Suprapubic skin (tissue), 4 donors: ENCODE measurements at regions not wholly inside any gene's neighbourhood (a gene's known extent, or its start where the extent isn't known, plus 50 kb on each side); places are given as distances from the start of the nearest gene placed in this dataset.

Source experiments
- DNase-seq, 2 donors: peaks; one replicate each; pipeline ENCODE4 v3.0.0-alpha.2; 2019; ENCODE audit warnings: low spot score in 2 of 2
- H3K27ac ChIP-seq: fragments of 200-600 bp; sonication (generic); one replicate; pipeline ENCODE4 v1.5.1; 2019
- H3K27me3 ChIP-seq: fragments of 200-600 bp; sonication (generic); one replicate; pipeline ENCODE4 v1.5.1; 2019
- H3K36me3 ChIP-seq: fragments of 200-600 bp; sonication (generic); one replicate; pipeline ENCODE4 v1.5.1; 2019
- H3K4me1 ChIP-seq: fragments of 200-600 bp; sonication (generic); one replicate; pipeline ENCODE4 v1.5.1; 2019
- H3K4me3 ChIP-seq: fragments of 200-600 bp; sonication (generic); one replicate; pipeline ENCODE4 v1.5.1; 2019; ENCODE audit warnings: mild to moderate bottlenecking
- H3K9me3 ChIP-seq: fragments of 200-600 bp; sonication (generic); one replicate; pipeline ENCODE4 v1.5.1; 2019
- CTCF ChIP-seq, 2 donors: fragments of 200-600 bp in 1 of 2; fragments of 450-650 bp in 1 of 2; sonication (generic) in 1 of 2; IDR thresholded peaks; one replicate each; pipeline ENCODE4 v1.5.1; 2016 to 2019; ENCODE audit warnings: antibody characterized with exemption in 2 of 2, mild to moderate bottlenecking in 1 of 2, moderate library complexity in 1 of 2
- EP300 ChIP-seq: sonication (generic); formaldehyde crosslinking; IDR thresholded peaks from one replicate; pipeline ENCODE4 v1.6.1; 2017; ENCODE audit warnings: antibody characterized with exemption
- POLR2A ChIP-seq, 2 donors: fragments of 450-650 bp; IDR thresholded peaks; one replicate each; pipeline ENCODE4 v1.6.1; 2017; ENCODE audit warnings: antibody characterized with exemption in 2 of 2, mild to moderate bottlenecking in 2 of 2, moderate library complexity in 2 of 2
- POLR2AphosphoS5 ChIP-seq, 3 donors: sonication (generic); formaldehyde crosslinking; IDR thresholded peaks; one replicate each; pipeline ENCODE4 v1.6.1; 2017; ENCODE audit warnings: antibody characterized with exemption in 3 of 3
- WGBS: methylation state at CpG from one replicate; pipeline ENCODE4 v1.1.5; 2018; 5-methylcytosine and 5-hydroxymethylcytosine counted together

DNA sequence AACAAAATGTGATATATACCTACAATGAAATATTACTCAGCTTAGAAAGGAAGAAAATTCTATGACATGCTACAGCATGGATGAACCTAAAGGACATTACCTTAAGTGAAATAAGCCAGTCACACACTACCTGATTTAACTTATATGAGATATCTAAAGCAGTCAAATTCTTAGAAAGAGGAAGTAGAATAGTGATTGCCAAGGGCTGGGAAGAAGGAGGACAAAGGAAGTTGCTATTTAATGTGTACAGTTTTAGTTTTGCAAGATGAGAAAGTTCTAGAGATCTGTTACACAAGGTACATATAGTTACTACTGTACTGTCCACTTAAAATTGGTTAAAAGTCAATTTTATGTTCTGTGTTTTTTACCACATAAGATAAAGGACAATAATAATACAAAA, 87.5 kb upstream of the KCTD3 start:
- no peaks in the 10 kb centered on the region for H3K4me1 ChIP-seq
- no peaks in the 10 kb centered on the region for H3K27me3 ChIP-seq
- DNase-seq = no peak
- no peaks in the 10 kb centered on the region for H3K36me3 ChIP-seq
- no peaks in the 10 kb centered on the region for H3K9me3 ChIP-seq
- no peak for TF ChIP-seq CTCF (IDR thresholded peaks at IDR 0.05)
- H3K27ac ChIP-seq = no peak overlapping the region
- H3K4me3 ChIP-seq = no peak overlapping the region

- Histone ChIP-seq H3K4me3 (no peak overlapping the region), H3K27ac (no peak overlapping the region), H3K36me3 (no peaks in the 10 kb centered on the region), H3K27me3 (no peaks in the 10 kb centered on the region), H3K4me1 (no peaks in the 10 kb centered on the region), H3K9me3 (no peaks in the 10 kb centered on the region)
- TF ChIP-seq EP300 (no peak), POLR2AphosphoS5 (IDR thresholded peaks at IDR 0.05) (no peak), CTCF (IDR thresholded peaks at IDR 0.05) (no peak), POLR2A (IDR thresholded peaks at IDR 0.05) (no peak)
- WGBS = 55% methylated on average over 2 of the region's 2 CpGs
- DNase-seq = no peak
Observed at GRCh38 chr1:215482079-215482478, 85.0 kb upstream of the KCTD3 start.

DNA sequence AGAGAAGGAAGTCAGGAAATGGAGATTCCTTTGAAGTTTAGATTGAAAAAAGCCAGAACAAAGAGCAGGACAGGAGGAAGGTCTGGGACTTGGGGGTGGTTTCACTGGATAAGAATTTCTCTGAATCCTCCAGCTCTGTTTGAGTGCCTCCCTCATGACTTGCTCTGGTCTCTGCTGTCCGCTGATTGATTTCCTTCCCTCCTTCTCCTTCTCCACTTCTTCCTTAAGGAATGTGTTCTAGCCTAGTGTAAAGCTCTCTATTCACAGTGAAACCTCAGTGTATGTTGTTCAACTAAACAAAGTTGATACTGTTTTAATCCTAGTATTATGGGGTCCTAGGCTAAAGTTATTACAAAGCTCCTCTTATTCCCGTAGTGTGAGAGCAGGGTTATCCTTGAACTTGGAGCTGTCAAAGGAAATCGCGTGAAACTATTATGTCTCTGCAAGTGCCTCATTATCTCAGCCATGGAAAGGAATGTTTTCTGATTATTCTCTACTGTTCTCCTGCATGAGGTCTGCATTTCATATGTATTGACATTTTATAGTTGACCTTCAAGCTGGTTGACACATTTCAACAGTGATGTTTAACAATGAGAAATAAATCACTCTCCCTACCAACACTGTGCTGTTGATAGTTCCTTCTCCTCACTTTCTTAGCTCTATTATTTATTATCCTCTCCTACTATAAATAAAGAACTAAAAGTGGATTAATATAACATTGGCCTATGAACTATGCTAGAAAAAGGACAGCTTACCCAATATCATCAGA, 82.7 kb upstream of the KCTD3 start:
- no peaks in the 10 kb centered on the region for H3K36me3 ChIP-seq
- H3K4me1 ChIP-seq = no peaks in the 10 kb centered on the region
- H3K27ac ChIP-seq = no peak overlapping the region

GRCh38 chr1:215487466-215487865, 79.6 kb upstream of the KCTD3 start:
- H3K4me3 ChIP-seq = no peak overlapping the region
- DNase-seq = no peak
- no peak overlapping the region for H3K27ac ChIP-seq
- 100% methylated on average over 1 of the region's 1 CpG for WGBS
- TF ChIP-seq CTCF (IDR thresholded peaks at IDR 0.05) (no peak), EP300 (no peak), POLR2AphosphoS5 (IDR thresholded peaks at IDR 0.05) (no peak)
- H3K4me1 ChIP-seq = no peaks in the 10 kb centered on the region
- no peaks in the 10 kb centered on the region for H3K9me3 ChIP-seq
- no peaks in the 10 kb centered on the region for H3K27me3 ChIP-seq
- no peaks in the 10 kb centered on the region for H3K36me3 ChIP-seq

More for the DNA sequence above, 82.7 kb upstream of the KCTD3 start:
- no peak for TF ChIP-seq POLR2AphosphoS5 (IDR thresholded peaks at IDR 0.05)
- Histone ChIP-seq H3K27me3 (no peaks in the 10 kb centered on the region), H3K4me3 (no peak overlapping the region), H3K9me3 (no peaks in the 10 kb centered on the region)
- DNase-seq = no peak
- 82% methylated on average over 4 of the region's 4 CpGs for WGBS

- H3K4me3 ChIP-seq = no peak overlapping the region
- no peak for TF ChIP-seq CTCF (IDR thresholded peaks at IDR 0.05)
- no peak for TF ChIP-seq EP300
- TF ChIP-seq POLR2A (IDR thresholded peaks at IDR 0.05) = no peak
- no peak for TF ChIP-seq POLR2AphosphoS5 (IDR thresholded peaks at IDR 0.05)
- 57% methylated on average over 1 of the region's 1 CpG for WGBS
Observed at GRCh38 chr1:215488850-215489249, 78.3 kb upstream of the KCTD3 start.

More at GRCh38 chr1:215488850-215489249, 78.3 kb upstream of the KCTD3 start:
- no peaks in the 10 kb centered on the region for H3K4me1 ChIP-seq
- no peaks in the 10 kb centered on the region for H3K27me3 ChIP-seq
- H3K27ac ChIP-seq = no peak overlapping the region
- no peaks in the 10 kb centered on the region for H3K36me3 ChIP-seq
- H3K9me3 ChIP-seq = no peaks in the 10 kb centered on the region
- no peak for DNase-seq
